ENCODE measurements at regions not wholly inside any gene's neighbourhood (a gene's known extent, or its start where the extent isn't known, plus 50 kb on each side); places are given as distances from the start of the nearest gene placed in this dataset.

- TF ChIP-seq CTCF (conservative IDR thresholded peaks at IDR 0.05) = no peak
- no peak overlapping the region for H3K27ac ChIP-seq
Measured at GRCh38 chr15:77840991-77841775, 208.5 kb upstream of the LINGO1 start.

GRCh38 chr15:77839970-77840905, 207.5 kb upstream of the LINGO1 start:
- no peak for TF ChIP-seq CTCF (conservative IDR thresholded peaks at IDR 0.05)
- no peak overlapping the region for H3K27ac ChIP-seq

DNA sequence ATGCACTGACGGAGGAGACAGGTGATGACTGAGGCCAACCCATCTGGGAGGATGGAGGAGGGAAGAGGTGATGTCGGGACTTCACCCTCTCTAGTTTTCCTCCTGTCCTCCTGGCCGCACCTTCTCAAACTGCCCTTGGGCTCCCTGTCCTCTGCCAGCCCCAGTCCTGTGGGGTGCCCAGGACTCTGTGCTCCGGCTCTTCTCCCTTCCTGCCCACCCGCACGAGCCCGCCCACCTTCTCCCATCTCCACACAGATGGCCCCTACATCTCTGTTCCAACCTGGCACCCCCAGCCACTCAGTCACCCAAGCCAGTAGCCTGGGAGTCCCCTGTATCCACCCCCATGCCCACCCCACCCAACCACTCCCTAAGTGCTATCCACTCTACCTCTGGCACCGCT, 206.7 kb upstream of the LINGO1 start:
- no peak for TF ChIP-seq CTCF (conservative IDR thresholded peaks at IDR 0.05)
- H3K27ac ChIP-seq = no peak overlapping the region

- TF ChIP-seq CTCF (conservative IDR thresholded peaks at IDR 0.05) = no peak
- H3K27ac ChIP-seq = no peak overlapping the region
Measured at GRCh38 chr15:77838595-77838994, 205.9 kb upstream of the LINGO1 start.

- H3K27ac ChIP-seq = no peak overlapping the region
- no peak for TF ChIP-seq CTCF (conservative IDR thresholded peaks at IDR 0.05)
Measured at GRCh38 chr15:77838061-77838460, 205.3 kb upstream of the LINGO1 start.

GRCh38 chr15:77837649-77838025, 204.9 kb upstream of the LINGO1 start:
- H3K27ac ChIP-seq = no peak overlapping the region
- TF ChIP-seq CTCF (conservative IDR thresholded peaks at IDR 0.05) = no peak

DNA sequence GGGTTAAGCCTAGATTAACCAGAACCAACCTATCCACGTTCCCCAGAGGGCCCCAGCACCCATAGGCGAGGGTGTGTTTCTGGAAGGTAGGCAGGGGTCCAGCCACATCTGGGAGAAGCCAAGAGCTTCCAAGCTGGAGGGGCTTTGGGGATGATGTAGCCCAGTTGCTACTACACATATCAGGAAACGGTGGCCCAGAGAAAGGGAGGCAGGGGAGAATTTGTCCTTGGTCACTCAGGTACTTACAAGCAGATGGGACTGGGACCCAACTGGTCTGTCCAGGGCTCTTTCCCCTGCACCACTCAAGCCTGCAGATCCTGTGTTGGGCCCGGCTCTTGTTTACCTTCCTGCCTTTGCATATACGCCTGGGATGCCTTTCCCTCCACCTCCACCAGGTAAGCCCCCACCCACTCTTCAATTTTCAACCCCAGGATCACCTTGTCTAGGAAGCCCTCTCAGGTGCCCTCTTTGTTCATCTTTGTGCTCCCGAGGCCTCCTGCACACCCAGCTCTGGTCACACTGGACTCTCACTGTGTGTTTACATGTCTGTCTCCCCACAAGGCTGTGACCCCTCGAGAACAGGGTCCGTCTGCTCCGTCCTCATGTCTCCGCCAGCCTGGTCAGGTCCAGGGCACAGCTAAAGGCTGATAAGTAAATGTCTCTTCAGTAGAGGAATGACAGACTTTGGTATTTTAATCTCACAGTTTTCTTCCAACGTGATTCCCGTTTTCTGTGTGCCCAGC, 204.4 kb upstream of the LINGO1 start:
- no peak for TF ChIP-seq CTCF (conservative IDR thresholded peaks at IDR 0.05)
- no peak overlapping the region for H3K27ac ChIP-seq

Measured in VCaP (cell line).